WERI-Rb-1 (cell line): ENCODE measurements at regions not wholly inside any gene's neighbourhood (a gene's known extent, or its start where the extent isn't known, plus 50 kb on each side); places are given as distances from the start of the nearest gene placed in this dataset.

ENCODE experiments used
- DNase-seq: peaks from one replicate; pipeline ENCODE4 v3.0.0-alpha.2; 2020
- H3K27ac ChIP-seq: fragments of 250-450 bp; sonication (Bioruptor Pico); 2 replicates; pipeline ENCODE4 v1.5.1; 2020; ENCODE audit warnings: mild to moderate bottlenecking, moderate library complexity
- H3K27me3 ChIP-seq: fragments of 250-450 bp; sonication (Bioruptor Pico); 2 replicates; pipeline ENCODE4 v1.5.1; 2021; ENCODE audit warnings: mild to moderate bottlenecking, low read depth, moderate library complexity; ENCODE audit not compliant: insufficient read depth, severe bottlenecking
- H3K36me3 ChIP-seq: fragments of 250-450 bp; sonication (Bioruptor Pico); 2 replicates; pipeline ENCODE4 v1.5.1; 2020; ENCODE audit warnings: mild to moderate bottlenecking, moderate library complexity
- H3K4me3 ChIP-seq: 2 replicates; pipeline ENCODE4 v1.5.1; 2011; ENCODE audit warnings: low read depth, mild to moderate bottlenecking, control low read depth, low read length
- H3K9me3 ChIP-seq: fragments of 250-450 bp; sonication (Bioruptor Pico); 2 replicates; pipeline ENCODE4 v1.5.1; 2021; ENCODE audit warnings: mild to moderate bottlenecking, moderate library complexity; ENCODE audit not compliant: severe bottlenecking
- CTCF ChIP-seq: IDR thresholded peaks from 2 replicates; pipeline ENCODE4 v1.5.1; 2011; ENCODE audit warnings: low read depth, mild to moderate bottlenecking, control low read depth, inconsistent platforms, low read length

- no peak for TF ChIP-seq CTCF
- H3K27me3 ChIP-seq = peaks cover 83% of the 10 kb centered on the region
- H3K9me3 ChIP-seq = peaks cover 5% of the 10 kb centered on the region
- H3K36me3 ChIP-seq = no peaks in the 10 kb centered on the region
- DNase-seq = no peak
- H3K27ac ChIP-seq = no peak overlapping the region
- H3K4me3 ChIP-seq = no peak overlapping the region
Measured at GRCh38 chr14:101215266-101215665, 311.7 kb upstream of the RTL1 start.

GRCh38 chr14:101215927-101216326 is 312.4 kb upstream of the RTL1 start:
- peaks cover 87% of the 10 kb centered on the region for H3K27me3 ChIP-seq
- TF ChIP-seq CTCF = no peak
- no peak overlapping the region for H3K27ac ChIP-seq
- no peak for DNase-seq
- peaks cover 5% of the 10 kb centered on the region for H3K9me3 ChIP-seq
- H3K36me3 ChIP-seq = no peaks in the 10 kb centered on the region
- no peak overlapping the region for H3K4me3 ChIP-seq

GRCh38 chr14:101216366-101217079 is 313.0 kb upstream of the RTL1 start:
- Histone ChIP-seq H3K36me3 (no peaks in the 10 kb centered on the region), H3K27ac (no peak overlapping the region), H3K27me3 (peaks cover 89% of the 10 kb centered on the region), H3K4me3 (no peak overlapping the region), H3K9me3 (peaks cover 2% of the 10 kb centered on the region)
- no peak for TF ChIP-seq CTCF
- no peak for DNase-seq

GRCh38 chr14:101217080-101217463 is 313.6 kb upstream of the RTL1 start:
- Histone ChIP-seq H3K36me3 (no peaks in the 10 kb centered on the region), H3K27me3 (peaks cover 87% of the 10 kb centered on the region), H3K27ac (no peak overlapping the region), H3K9me3 (no peaks in the 10 kb centered on the region), H3K4me3 (no peak overlapping the region)
- no peak for DNase-seq
- TF ChIP-seq CTCF = no peak

- TF ChIP-seq CTCF = no peak
- Histone ChIP-seq H3K4me3 (no peak overlapping the region), H3K36me3 (no peaks in the 10 kb centered on the region), H3K9me3 (no peaks in the 10 kb centered on the region), H3K27me3 (peaks cover 86% of the 10 kb centered on the region), H3K27ac (no peak overlapping the region)
- DNase-seq = no peak
Measured at GRCh38 chr14:101217616-101218371, 314.3 kb upstream of the RTL1 start.
